H9 (cell line): ENCODE measurements at regions not wholly inside any gene's neighbourhood (a gene's known extent, or its start where the extent isn't known, plus 50 kb on each side); places are given as distances from the start of the nearest gene placed in this dataset.

ENCODE experiments used
- DNase-seq: peaks from one replicate; pipeline ENCODE4 v3.0.0-alpha.2; 2017
- H2AFZ ChIP-seq: one replicate; pipeline ENCODE4 v1.6.1; 2013; ENCODE audit warnings: mild to moderate bottlenecking, low read length, control low read depth, moderate library complexity
- H2AK5ac ChIP-seq: 2 replicates; pipeline ENCODE4 v1.6.1; 2013; ENCODE audit warnings: low read length, control low read depth, mixed read lengths; ENCODE audit not compliant: insufficient read length
- H2BK120ac ChIP-seq: one replicate; pipeline ENCODE4 v1.6.1; 2013; ENCODE audit warnings: low read depth, mild to moderate bottlenecking, low read length, control low read depth, inconsistent platforms; ENCODE audit not compliant: poor library complexity, severe bottlenecking
- H2BK12ac ChIP-seq: 2 replicates; pipeline ENCODE4 v1.6.1; 2013; ENCODE audit warnings: low read length, control low read depth, mixed read lengths, low read depth; ENCODE audit not compliant: insufficient read length
- H2BK15ac ChIP-seq: 2 replicates; pipeline ENCODE4 v1.6.1; 2013; ENCODE audit warnings: low read depth, low read length, control low read depth
- H2BK20ac ChIP-seq: one replicate; pipeline ENCODE4 v1.6.1; 2013; ENCODE audit warnings: low read depth, mild to moderate bottlenecking, low read length, control low read depth, inconsistent platforms; ENCODE audit not compliant: poor library complexity, severe bottlenecking
- H2BK5ac ChIP-seq: 2 replicates; pipeline ENCODE4 v1.6.1; 2013; ENCODE audit warnings: low read length, control low read depth, mixed read lengths; ENCODE audit not compliant: insufficient read length
- H3K14ac ChIP-seq: 2 replicates; pipeline ENCODE4 v1.6.1; 2013; ENCODE audit warnings: low read length, control low read depth; ENCODE audit not compliant: insufficient read depth
- H3K18ac ChIP-seq: 2 replicates; pipeline ENCODE4 v1.6.1; 2013; ENCODE audit warnings: low read depth, mild to moderate bottlenecking, mixed read lengths, low read length, control low read depth; ENCODE audit not compliant: insufficient read length
- H3K23ac ChIP-seq: 2 replicates; pipeline ENCODE4 v1.6.1; 2013; ENCODE audit warnings: low read length, control low read depth, mixed read lengths, low read depth; ENCODE audit not compliant: insufficient read length
- H3K23me2 ChIP-seq: 2 replicates; pipeline ENCODE4 v1.6.1; 2013; ENCODE audit warnings: low read depth, mild to moderate bottlenecking, mixed read lengths, low read length, control low read depth; ENCODE audit not compliant: insufficient read length, poor library complexity, severe bottlenecking
- H3K27ac ChIP-seq: 2 replicates; pipeline ENCODE4 v1.5.1; 2013; ENCODE audit warnings: low read length, control low read depth, mixed read lengths, low read depth; ENCODE audit not compliant: insufficient read length
- H3K27me3 ChIP-seq: 2 replicates; pipeline ENCODE4 v1.6.1; 2013; ENCODE audit warnings: low read length, control low read depth, inconsistent platforms; ENCODE audit not compliant: insufficient read depth
- H3K4ac ChIP-seq: 2 replicates; pipeline ENCODE4 v1.6.1; 2013; ENCODE audit warnings: low read depth, mild to moderate bottlenecking, control low read depth, inconsistent platforms, low read length, moderate library complexity
- H3K4me1 ChIP-seq: 2 replicates; pipeline ENCODE4 v1.6.1; 2013; ENCODE audit warnings: low read length, control low read depth, inconsistent platforms; ENCODE audit not compliant: insufficient read depth
- H3K4me2 ChIP-seq: 2 replicates; pipeline ENCODE4 v1.6.1; 2013; ENCODE audit warnings: low read length, control low read depth, mixed read lengths; ENCODE audit not compliant: insufficient read length, insufficient read depth
- H3K56ac ChIP-seq: 2 replicates; pipeline ENCODE4 v1.6.1; 2013; ENCODE audit warnings: low read depth, mild to moderate bottlenecking, mixed read lengths, low read length, control low read depth; ENCODE audit not compliant: insufficient read length
- H3K79me1 ChIP-seq: 2 replicates; pipeline ENCODE4 v1.6.1; 2013; ENCODE audit warnings: low read depth, mild to moderate bottlenecking, moderate library complexity, low read length, control low read depth, inconsistent platforms; ENCODE audit not compliant: insufficient read depth, poor library complexity, severe bottlenecking
- H3K79me2 ChIP-seq: 2 replicates; pipeline ENCODE4 v1.6.1; 2013; ENCODE audit warnings: low read length, control low read depth, inconsistent platforms; ENCODE audit not compliant: insufficient read depth
- H3K9ac ChIP-seq: 2 replicates; pipeline ENCODE4 v1.6.1; 2013; ENCODE audit warnings: low read length, control low read depth, mixed read lengths; ENCODE audit not compliant: insufficient read length; ENCODE audit errors: extremely low read depth
- H3K9me3 ChIP-seq: one replicate; pipeline ENCODE4 v1.6.1; 2013; ENCODE audit warnings: low read depth, low read length, inconsistent platforms; ENCODE audit not compliant: control insufficient read depth
- H3T11ph ChIP-seq: one replicate; pipeline ENCODE4 v1.6.1; 2013; ENCODE audit warnings: mild to moderate bottlenecking, low read length, control low read depth, inconsistent platforms
- H4K20me1 ChIP-seq: one replicate; pipeline ENCODE4 v1.6.1; 2013; ENCODE audit not compliant: control insufficient read depth, insufficient read length, insufficient read depth
- H4K5ac ChIP-seq: 2 replicates; pipeline ENCODE4 v1.6.1; 2013; ENCODE audit warnings: low read depth, mild to moderate bottlenecking, mixed read lengths, low read length, control low read depth; ENCODE audit not compliant: insufficient read length
- H4K8ac ChIP-seq: replicated peaks from 2 replicates; pipeline ENCODE4 v1.6.1; 2013; ENCODE audit warnings: low read length, control low read depth, mixed read lengths, low read depth; ENCODE audit not compliant: insufficient read length
- H4K91ac ChIP-seq: 2 replicates; pipeline ENCODE4 v1.6.1; 2013; ENCODE audit warnings: low read depth, mild to moderate bottlenecking, moderate library complexity, mixed read lengths, low read length, control low read depth; ENCODE audit not compliant: insufficient read length
- H3K27ac Mint-ChIP-seq, 3 experiments: 2 replicates in 2 of 3; 3 replicates in 1 of 3; pipeline ENCODE4 v1.8.0; 2020 to 2021; ENCODE audit warnings: mixed read lengths in 3 of 3, mild to moderate bottlenecking in 1 of 3, moderate library complexity in 1 of 3
- H3K27me3 Mint-ChIP-seq: 2 replicates; pipeline ENCODE4 v1.8.0; 2021; ENCODE audit warnings: low read depth, mild to moderate bottlenecking, moderate library complexity, mixed read lengths
- H3K36me3 Mint-ChIP-seq, 3 experiments: 2 replicates in 2 of 3; 3 replicates in 1 of 3; pipeline ENCODE4 v1.8.0; 2020 to 2021; ENCODE audit warnings: low read depth in 3 of 3, mixed read lengths in 3 of 3; ENCODE audit not compliant: insufficient read depth in 1 of 3
- H3K4me1 Mint-ChIP-seq, 2 experiments: 2 replicates each; pipeline ENCODE4 v1.8.0; 2020; ENCODE audit warnings: mixed read lengths in 2 of 2
- H3K4me3 Mint-ChIP-seq, 2 experiments: 2 replicates in 1 of 2; 3 replicates in 1 of 2; pipeline ENCODE4 v1.8.0; 2020 to 2021; ENCODE audit warnings: mild to moderate bottlenecking in 2 of 2, mixed read lengths in 2 of 2, moderate library complexity in 1 of 2
- H3K9me3 Mint-ChIP-seq, 2 experiments: 2 replicates in 1 of 2; 3 replicates in 1 of 2; pipeline ENCODE4 v1.8.0; 2020; ENCODE audit warnings: mild to moderate bottlenecking in 2 of 2, mixed read lengths in 2 of 2, moderate library complexity in 1 of 2
- WGBS: extraction: QIAGEN DNeasy Blood & Tissue Kit; methylation state at CpG from one replicate; pipeline ENCODE4 v1.1.7; 2013; ENCODE audit warnings: missing lambda C conversion rate, low lambda C conversion rate, mixed read lengths; ENCODE audit not compliant: insufficient read length; ENCODE audit errors: extremely low coverage; 5-methylcytosine and 5-hydroxymethylcytosine counted together
- TF ChIP-seq, protein P1 (sequence below): fragments of 200-600 bp; sonication (generic); conservative IDR thresholded peaks from 3 replicates; pipeline ENCODE4 v1.8.0; 2021; ENCODE audit warnings: antibody characterized with exemption, mild to moderate bottlenecking

DNA sequence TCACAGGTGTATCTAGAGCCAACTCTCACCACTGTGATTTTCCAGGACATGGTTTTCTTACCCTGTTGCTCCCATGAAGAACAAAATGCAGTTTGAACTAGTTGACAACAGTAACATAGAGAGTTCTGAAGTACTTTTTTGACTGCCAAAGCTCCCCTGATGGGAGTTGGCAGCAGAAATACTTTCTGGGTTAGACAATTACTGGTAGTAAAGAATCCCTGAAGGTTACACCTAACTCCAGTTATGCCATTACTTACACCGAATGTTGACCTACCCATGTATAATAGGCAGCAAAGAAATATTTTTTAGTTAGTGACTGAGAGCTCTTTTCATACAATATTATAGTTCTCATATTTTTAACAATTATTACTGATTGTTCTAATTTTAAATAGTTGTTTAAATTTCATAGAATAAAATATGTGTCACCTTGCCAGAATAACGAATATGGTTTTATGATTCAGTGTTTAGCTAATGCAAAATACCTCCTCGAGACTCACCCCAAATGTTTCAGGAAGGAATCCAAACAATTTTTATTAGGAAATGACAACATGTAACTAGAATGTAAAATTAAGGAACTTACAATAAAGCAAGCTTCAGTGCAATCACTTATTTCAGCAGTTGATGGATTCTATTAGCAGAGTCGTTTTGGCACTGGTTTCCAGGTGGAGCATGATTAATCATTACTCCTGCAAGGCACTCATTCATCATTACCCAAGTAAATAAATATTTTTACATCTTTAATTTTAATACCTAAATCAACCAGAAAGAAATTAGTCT is 237.6 kb downstream of the MRPL39 start:
- H3K18ac ChIP-seq, result no peak overlapping the region
- no peaks in the 10 kb centered on the region for H4K20me1 ChIP-seq
- no peak overlapping the region for H3T11ph ChIP-seq
- no peak overlapping the region for H2BK12ac ChIP-seq
- no peak overlapping the region for H2AK5ac ChIP-seq
- Mint-ChIP-seq H3K27me3 (no peaks in the 10 kb centered on the region), H3K36me3 (no peaks in the 10 kb centered on the region), H3K9me3 (no peaks in the 10 kb centered on the region), H3K4me1 (peaks cover 39 to 41% of the 10 kb centered on the region in 2 experiments), H3K27ac (no peak overlapping the region), H3K4me3 (no peak overlapping the region)
- TF ChIP-seq, protein P1, sequence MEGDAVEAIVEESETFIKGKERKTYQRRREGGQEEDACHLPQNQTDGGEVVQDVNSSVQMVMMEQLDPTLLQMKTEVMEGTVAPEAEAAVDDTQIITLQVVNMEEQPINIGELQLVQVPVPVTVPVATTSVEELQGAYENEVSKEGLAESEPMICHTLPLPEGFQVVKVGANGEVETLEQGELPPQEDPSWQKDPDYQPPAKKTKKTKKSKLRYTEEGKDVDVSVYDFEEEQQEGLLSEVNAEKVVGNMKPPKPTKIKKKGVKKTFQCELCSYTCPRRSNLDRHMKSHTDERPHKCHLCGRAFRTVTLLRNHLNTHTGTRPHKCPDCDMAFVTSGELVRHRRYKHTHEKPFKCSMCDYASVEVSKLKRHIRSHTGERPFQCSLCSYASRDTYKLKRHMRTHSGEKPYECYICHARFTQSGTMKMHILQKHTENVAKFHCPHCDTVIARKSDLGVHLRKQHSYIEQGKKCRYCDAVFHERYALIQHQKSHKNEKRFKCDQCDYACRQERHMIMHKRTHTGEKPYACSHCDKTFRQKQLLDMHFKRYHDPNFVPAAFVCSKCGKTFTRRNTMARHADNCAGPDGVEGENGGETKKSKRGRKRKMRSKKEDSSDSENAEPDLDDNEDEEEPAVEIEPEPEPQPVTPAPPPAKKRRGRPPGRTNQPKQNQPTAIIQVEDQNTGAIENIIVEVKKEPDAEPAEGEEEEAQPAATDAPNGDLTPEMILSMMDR, result no peak
- no peaks in the 10 kb centered on the region for H3K23me2 ChIP-seq
- no peak overlapping the region for H2BK15ac ChIP-seq
- H3K23ac ChIP-seq, result no peak overlapping the region
- H4K5ac ChIP-seq, result no peak overlapping the region
- no peaks in the 10 kb centered on the region for H3K9me3 ChIP-seq
- H3K9ac ChIP-seq, result no peak overlapping the region
- no peak overlapping the region for H3K4me2 ChIP-seq
- H2BK5ac ChIP-seq, result no peak overlapping the region
- no peaks in the 10 kb centered on the region for H3K79me2 ChIP-seq
- H3K56ac ChIP-seq, result no peak overlapping the region
- no CpG with 5 or more reads among the region's 4 CpGs for WGBS
- H4K91ac ChIP-seq, result no peak overlapping the region
- H3K4ac ChIP-seq, result no peak overlapping the region
- no peak for DNase-seq
- H2AFZ ChIP-seq, result no peak overlapping the region
- H3K4me1 ChIP-seq, result peaks cover 6% of the 10 kb centered on the region; the same call in 1 of the 2 replicates
- no peak overlapping the region for H2BK20ac ChIP-seq
- no peaks in the 10 kb centered on the region for H3K27me3 ChIP-seq
- no peak overlapping the region for H3K14ac ChIP-seq
- no peak overlapping the region for H4K8ac ChIP-seq
- no peak overlapping the region for H2BK120ac ChIP-seq
- no peaks in the 10 kb centered on the region for H3K79me1 ChIP-seq
- no peak overlapping the region for H3K27ac ChIP-seq
